OCI-LY7 (cell line): ENCODE measurements at regions not wholly inside any gene's neighbourhood (a gene's known extent, or its start where the extent isn't known, plus 50 kb on each side); places are given as distances from the start of the nearest gene placed in this dataset.

Experiments
- BruUV-seq: library from RNA; stranded (reverse); fragments of 400-500 nt; replicated peaks from 2 replicates; lab custom pipeline; 2021; lab: Mats Ljungman, UMichigan
- CTCF ChIA-PET: fragments of 300-600 bp; sonication (Branson Sonifier 250); formaldehyde crosslinking; loops from one replicate; lab custom pipeline; 2022; ENCODE audit warnings: antibody characterized with exemption; ENCODE audit not compliant: unreplicated experiment; lab: Charles Lee
- POLR2A ChIA-PET: fragments of 300-600 bp; sonication (Branson Sonifier 250); formaldehyde crosslinking; loops from one replicate; lab custom pipeline; 2022; ENCODE audit warnings: antibody characterized with exemption; lab: Charles Lee
- DNase-seq: peaks from one replicate; pipeline ENCODE4 v3.0.0-alpha.2; 2015; ENCODE audit warnings: low spot score
- H2AFZ ChIP-seq: fragments of 200-600 bp; sonication (generic), shearing (Covaris generic); 2 replicates; pipeline ENCODE4 v1.6.1; 2014; ENCODE audit warnings: mild to moderate bottlenecking, antibody characterized with exemption, low read length, moderate library complexity
- H3K27ac ChIP-seq: fragments of 200-600 bp; sonication (generic); 2 replicates; pipeline ENCODE4 v1.5.1; 2014; ENCODE audit warnings: mixed run types, low read depth, mild to moderate bottlenecking, moderate library complexity, low read length, inconsistent platforms; ENCODE audit not compliant: poor library complexity, severe bottlenecking
- H3K36me3 ChIP-seq: fragments of 200-600 bp; sonication (generic); 2 replicates; pipeline ENCODE4 v1.6.1; 2014; ENCODE audit warnings: mild to moderate bottlenecking, antibody characterized with exemption, low read length, moderate library complexity, mixed read lengths; ENCODE audit not compliant: insufficient read depth
- H3K4me1 ChIP-seq: fragments of 200-600 bp; sonication (generic); 2 replicates; pipeline ENCODE4 v1.5.1; 2014; ENCODE audit warnings: mild to moderate bottlenecking, low read length; ENCODE audit not compliant: insufficient read depth, poor library complexity, severe bottlenecking
- H3K4me2 ChIP-seq: fragments of 200-600 bp; sonication (generic); 2 replicates; pipeline ENCODE4 v1.6.1; 2014; ENCODE audit warnings: mild to moderate bottlenecking, low read length
- H3K4me3 ChIP-seq: fragments of 200-600 bp; sonication (generic); 2 replicates; pipeline ENCODE4 v1.5.1; 2014; ENCODE audit warnings: mild to moderate bottlenecking, low read depth, low read length; ENCODE audit not compliant: poor library complexity, severe bottlenecking
- H3K79me2 ChIP-seq: fragments of 200-600 bp; sonication (generic); 2 replicates; pipeline ENCODE4 v1.6.1; 2016; ENCODE audit warnings: low read depth, mild to moderate bottlenecking, low read length, moderate library complexity, mixed read lengths; ENCODE audit not compliant: insufficient read depth
- H3K9me2 ChIP-seq: fragments of 200-600 bp; sonication (generic); 2 replicates; pipeline ENCODE4 v1.6.1; 2016; ENCODE audit warnings: mild to moderate bottlenecking, low read length, mixed read lengths; ENCODE audit not compliant: insufficient read depth
- H3K9me3 ChIP-seq: fragments of 200-600 bp; sonication (generic); 2 replicates; pipeline ENCODE4 v1.6.1; 2014; ENCODE audit warnings: mild to moderate bottlenecking, mixed run types, low read length, mixed read lengths
- H4K20me1 ChIP-seq: fragments of 200-600 bp; sonication (generic); 2 replicates; pipeline ENCODE4 v1.6.1; 2014; ENCODE audit warnings: mild to moderate bottlenecking, antibody characterized with exemption, low read length, moderate library complexity, mixed read lengths; ENCODE audit not compliant: insufficient read depth
- CTCF ChIP-seq: fragments of 200-600 bp; sonication (generic); conservative IDR thresholded peaks from 2 replicates; pipeline ENCODE4 v1.5.1; 2014; ENCODE audit warnings: mild to moderate bottlenecking, antibody characterized with exemption, low read length, moderate library complexity, mixed read lengths
- EZH2phosphoT487 ChIP-seq: fragments of 200-600 bp; sonication (generic); IDR thresholded peaks from 2 replicates; pipeline ENCODE4 v1.6.1; 2018; ENCODE audit warnings: low read depth, borderline replicate concordance, mild to moderate bottlenecking, mixed run types, antibody characterized with exemption, low read length, moderate library complexity, mixed read lengths
- intact Hi-C: fragments of 100-400 bp; cut with micrococcal nuclease; formaldehyde crosslinking; loops from one replicate; pipeline ENCODE4 v1.10.0; 2022; ENCODE audit not compliant: unreplicated experiment

- no peaks in the 10 kb centered on the region for H4K20me1 ChIP-seq
- no peak overlapping the region for H3K4me2 ChIP-seq
- intact Hi-C loops = no loop called here
Observed at GRCh38 chr2:215830304-215830703, 183.0 kb downstream of the MREG start.

GRCh38 chr2:215829261-215829660, 184.1 kb downstream of the MREG start:
- H3K4me3 ChIP-seq = no peak overlapping the region
- no peak overlapping the region for H3K27ac ChIP-seq
- TF ChIP-seq CTCF = no peak
- TF ChIP-seq EZH2phosphoT487 = no peak
- H4K20me1 ChIP-seq = no peaks in the 10 kb centered on the region
- intact Hi-C loops = loop anchor here (10.0 kb wide), 1 partner anchor 514 kb away; the partner anchor contains the start of gene ATIC
- no peak for DNase-seq
- ChIA-PET CTCF (no interaction called here), POLR2A (no interaction called here)
- H3K79me2 ChIP-seq = no peaks in the 10 kb centered on the region
- no peaks in the 10 kb centered on the region for H3K4me1 ChIP-seq
- no peak overlapping the region for H3K4me2 ChIP-seq
- no TSS peak for BruUV-seq
- no peaks in the 10 kb centered on the region for H3K36me3 ChIP-seq
- no peak overlapping the region for H2AFZ ChIP-seq
- H3K9me3 ChIP-seq = no peaks in the 10 kb centered on the region
- no peaks in the 10 kb centered on the region for H3K9me2 ChIP-seq

More at GRCh38 chr2:215830304-215830703, 183.0 kb downstream of the MREG start:
- Histone ChIP-seq H3K36me3 (no peaks in the 10 kb centered on the region), H3K4me1 (no peaks in the 10 kb centered on the region), H3K9me3 (no peaks in the 10 kb centered on the region), H3K9me2 (no peaks in the 10 kb centered on the region), H3K27ac (no peak overlapping the region), H2AFZ (no peak overlapping the region), H3K4me3 (no peak overlapping the region), H3K79me2 (no peaks in the 10 kb centered on the region)
- no TSS peak for BruUV-seq
- DNase-seq = no peak
- CTCF ChIA-PET = interaction anchor here (0.8 kb wide), 1 partner anchor 9 kb away, joined by 4 read pairs; no protein-coding TSS in a partner anchor
- no peak for TF ChIP-seq EZH2phosphoT487
- TF ChIP-seq CTCF = no peak
- POLR2A ChIA-PET = interaction anchor here (2.4 kb wide), 1 partner anchor 10 kb away, joined by 12 read pairs; no protein-coding TSS in a partner anchor

- CTCF ChIA-PET = interaction anchor here (0.6 to 1.5 kb wide), 4 partner anchors 9 to 1119 kb away, joined by 3 to 5 read pairs (median 4); no protein-coding TSS in a partner anchor
Observed at GRCh38 chr2:215828528-215829184, 184.7 kb downstream of the MREG start.

More at GRCh38 chr2:215828528-215829184, 184.7 kb downstream of the MREG start:
- intact Hi-C loops = loop anchor here (10.0 kb wide), 1 partner anchor 514 kb away; the partner anchor contains the start of gene ATIC
- H3K4me2 ChIP-seq = no peak overlapping the region
- no peak overlapping the region for H3K4me3 ChIP-seq
- H3K9me2 ChIP-seq = no peaks in the 10 kb centered on the region
- no peaks in the 10 kb centered on the region for H3K36me3 ChIP-seq
- H2AFZ ChIP-seq = no peak overlapping the region
- TF ChIP-seq CTCF (peak; percentile 84), EZH2phosphoT487 (no peak)
- DNase-seq = peak; percentile 64
- POLR2A ChIA-PET = interaction anchor here (0.6 to 1.5 kb wide), 4 partner anchors 12 to 1148 kb away, joined by 3 to 5 read pairs (median 4); no protein-coding TSS in a partner anchor
- BruUV-seq = no TSS peak
- no peaks in the 10 kb centered on the region for H3K79me2 ChIP-seq
- H4K20me1 ChIP-seq = no peaks in the 10 kb centered on the region
- no peak overlapping the region for H3K27ac ChIP-seq
- no peaks in the 10 kb centered on the region for H3K4me1 ChIP-seq
- H3K9me3 ChIP-seq = no peaks in the 10 kb centered on the region
